ENCODE measurements at regions not wholly inside any gene's neighbourhood (a gene's known extent, or its start where the extent isn't known, plus 50 kb on each side); places are given as distances from the start of the nearest gene placed in this dataset.

- TF ChIP-seq EZH2 (IDR thresholded peaks at IDR 0.05; ENCODE audit: borderline replicate concordance, low read depth, low read length, severe bottlenecking) = no peak
- no peak for TF ChIP-seq POLR2A (IDR thresholded peaks at IDR 0.05; ENCODE audit: low read depth, low read length)
Observed at GRCh38 chr5:165076686-165077085, 1571.3 kb downstream of the MAT2B start.

Measured in endothelial cell of umbilical vein (primary cell).